ENCODE measurements at regions not wholly inside any gene's neighbourhood (a gene's known extent, or its start where the extent isn't known, plus 50 kb on each side); places are given as distances from the start of the nearest gene placed in this dataset.

DNA sequence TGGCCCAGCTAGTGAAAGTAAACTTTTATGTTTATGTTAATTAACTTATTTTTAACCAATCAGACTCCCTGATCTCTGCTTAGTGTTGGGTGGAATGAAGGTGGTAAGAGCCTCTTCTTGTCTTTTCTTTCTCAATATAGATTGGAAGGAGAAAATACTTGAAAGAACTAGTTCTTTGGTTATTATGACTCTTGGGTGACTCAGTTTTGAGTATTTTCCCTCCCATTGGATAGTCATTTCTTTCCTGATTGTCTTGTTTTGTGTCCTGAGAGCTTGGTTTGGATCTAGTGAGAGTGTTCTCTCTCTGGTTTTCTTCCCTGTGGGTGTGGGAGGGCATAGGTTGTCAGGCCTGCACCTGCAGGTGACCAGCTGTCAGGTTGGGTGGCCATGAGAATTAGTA is 172.0 kb upstream of the GLRA2 start:
- TF ChIP-seq EZH2 (IDR thresholded peaks at IDR 0.05), result no peak
- no peak for TF ChIP-seq POLR2AphosphoS5 (IDR thresholded peaks at IDR 0.05; ENCODE audit: borderline replicate concordance, low read depth, low read length)
